H9 (cell line): ENCODE measurements at regions not wholly inside any gene's neighbourhood (a gene's known extent, or its start where the extent isn't known, plus 50 kb on each side); places are given as distances from the start of the nearest gene placed in this dataset.

Source experiments
- DNase-seq: peaks from one replicate; pipeline ENCODE4 v3.0.0-alpha.2; 2017
- H2AFZ ChIP-seq: one replicate; pipeline ENCODE4 v1.6.1; 2013; ENCODE audit warnings: mild to moderate bottlenecking, low read length, control low read depth, moderate library complexity
- H2AK5ac ChIP-seq: 2 replicates; pipeline ENCODE4 v1.6.1; 2013; ENCODE audit warnings: low read length, control low read depth, mixed read lengths; ENCODE audit not compliant: insufficient read length
- H2BK120ac ChIP-seq: one replicate; pipeline ENCODE4 v1.6.1; 2013; ENCODE audit warnings: low read depth, mild to moderate bottlenecking, low read length, control low read depth, inconsistent platforms; ENCODE audit not compliant: poor library complexity, severe bottlenecking
- H2BK12ac ChIP-seq: 2 replicates; pipeline ENCODE4 v1.6.1; 2013; ENCODE audit warnings: low read length, control low read depth, mixed read lengths, low read depth; ENCODE audit not compliant: insufficient read length
- H2BK15ac ChIP-seq: 2 replicates; pipeline ENCODE4 v1.6.1; 2013; ENCODE audit warnings: low read depth, low read length, control low read depth
- H2BK20ac ChIP-seq: one replicate; pipeline ENCODE4 v1.6.1; 2013; ENCODE audit warnings: low read depth, mild to moderate bottlenecking, low read length, control low read depth, inconsistent platforms; ENCODE audit not compliant: poor library complexity, severe bottlenecking
- H2BK5ac ChIP-seq: 2 replicates; pipeline ENCODE4 v1.6.1; 2013; ENCODE audit warnings: low read length, control low read depth, mixed read lengths; ENCODE audit not compliant: insufficient read length
- H3K14ac ChIP-seq: 2 replicates; pipeline ENCODE4 v1.6.1; 2013; ENCODE audit warnings: low read length, control low read depth; ENCODE audit not compliant: insufficient read depth
- H3K18ac ChIP-seq: 2 replicates; pipeline ENCODE4 v1.6.1; 2013; ENCODE audit warnings: low read depth, mild to moderate bottlenecking, mixed read lengths, low read length, control low read depth; ENCODE audit not compliant: insufficient read length
- H3K23ac ChIP-seq: 2 replicates; pipeline ENCODE4 v1.6.1; 2013; ENCODE audit warnings: low read length, control low read depth, mixed read lengths, low read depth; ENCODE audit not compliant: insufficient read length
- H3K23me2 ChIP-seq: 2 replicates; pipeline ENCODE4 v1.6.1; 2013; ENCODE audit warnings: low read depth, mild to moderate bottlenecking, mixed read lengths, low read length, control low read depth; ENCODE audit not compliant: insufficient read length, poor library complexity, severe bottlenecking
- H3K27ac ChIP-seq: 2 replicates; pipeline ENCODE4 v1.5.1; 2013; ENCODE audit warnings: low read length, control low read depth, mixed read lengths, low read depth; ENCODE audit not compliant: insufficient read length
- H3K27me3 ChIP-seq: 2 replicates; pipeline ENCODE4 v1.6.1; 2013; ENCODE audit warnings: low read length, control low read depth, inconsistent platforms; ENCODE audit not compliant: insufficient read depth
- H3K4ac ChIP-seq: 2 replicates; pipeline ENCODE4 v1.6.1; 2013; ENCODE audit warnings: low read depth, mild to moderate bottlenecking, control low read depth, inconsistent platforms, low read length, moderate library complexity
- H3K4me1 ChIP-seq: 2 replicates; pipeline ENCODE4 v1.6.1; 2013; ENCODE audit warnings: low read length, control low read depth, inconsistent platforms; ENCODE audit not compliant: insufficient read depth
- H3K4me2 ChIP-seq: 2 replicates; pipeline ENCODE4 v1.6.1; 2013; ENCODE audit warnings: low read length, control low read depth, mixed read lengths; ENCODE audit not compliant: insufficient read length, insufficient read depth
- H3K56ac ChIP-seq: 2 replicates; pipeline ENCODE4 v1.6.1; 2013; ENCODE audit warnings: low read depth, mild to moderate bottlenecking, mixed read lengths, low read length, control low read depth; ENCODE audit not compliant: insufficient read length
- H3K79me1 ChIP-seq: 2 replicates; pipeline ENCODE4 v1.6.1; 2013; ENCODE audit warnings: low read depth, mild to moderate bottlenecking, moderate library complexity, low read length, control low read depth, inconsistent platforms; ENCODE audit not compliant: insufficient read depth, poor library complexity, severe bottlenecking
- H3K79me2 ChIP-seq: 2 replicates; pipeline ENCODE4 v1.6.1; 2013; ENCODE audit warnings: low read length, control low read depth, inconsistent platforms; ENCODE audit not compliant: insufficient read depth
- H3K9ac ChIP-seq: 2 replicates; pipeline ENCODE4 v1.6.1; 2013; ENCODE audit warnings: low read length, control low read depth, mixed read lengths; ENCODE audit not compliant: insufficient read length; ENCODE audit errors: extremely low read depth
- H3K9me3 ChIP-seq: one replicate; pipeline ENCODE4 v1.6.1; 2013; ENCODE audit warnings: low read depth, low read length, inconsistent platforms; ENCODE audit not compliant: control insufficient read depth
- H3T11ph ChIP-seq: one replicate; pipeline ENCODE4 v1.6.1; 2013; ENCODE audit warnings: mild to moderate bottlenecking, low read length, control low read depth, inconsistent platforms
- H4K20me1 ChIP-seq: one replicate; pipeline ENCODE4 v1.6.1; 2013; ENCODE audit not compliant: control insufficient read depth, insufficient read length, insufficient read depth
- H4K5ac ChIP-seq: 2 replicates; pipeline ENCODE4 v1.6.1; 2013; ENCODE audit warnings: low read depth, mild to moderate bottlenecking, mixed read lengths, low read length, control low read depth; ENCODE audit not compliant: insufficient read length
- H4K8ac ChIP-seq: replicated peaks from 2 replicates; pipeline ENCODE4 v1.6.1; 2013; ENCODE audit warnings: low read length, control low read depth, mixed read lengths, low read depth; ENCODE audit not compliant: insufficient read length
- H4K91ac ChIP-seq: 2 replicates; pipeline ENCODE4 v1.6.1; 2013; ENCODE audit warnings: low read depth, mild to moderate bottlenecking, moderate library complexity, mixed read lengths, low read length, control low read depth; ENCODE audit not compliant: insufficient read length
- H3K27ac Mint-ChIP-seq, 3 experiments: 2 replicates in 2 of 3; 3 replicates in 1 of 3; pipeline ENCODE4 v1.8.0; 2020 to 2021; ENCODE audit warnings: mixed read lengths in 3 of 3, mild to moderate bottlenecking in 1 of 3, moderate library complexity in 1 of 3
- H3K27me3 Mint-ChIP-seq: 2 replicates; pipeline ENCODE4 v1.8.0; 2021; ENCODE audit warnings: low read depth, mild to moderate bottlenecking, moderate library complexity, mixed read lengths
- H3K36me3 Mint-ChIP-seq, 3 experiments: 2 replicates in 2 of 3; 3 replicates in 1 of 3; pipeline ENCODE4 v1.8.0; 2020 to 2021; ENCODE audit warnings: low read depth in 3 of 3, mixed read lengths in 3 of 3; ENCODE audit not compliant: insufficient read depth in 1 of 3
- H3K4me1 Mint-ChIP-seq, 2 experiments: 2 replicates each; pipeline ENCODE4 v1.8.0; 2020; ENCODE audit warnings: mixed read lengths in 2 of 2
- H3K4me3 Mint-ChIP-seq, 2 experiments: 2 replicates in 1 of 2; 3 replicates in 1 of 2; pipeline ENCODE4 v1.8.0; 2020 to 2021; ENCODE audit warnings: mild to moderate bottlenecking in 2 of 2, mixed read lengths in 2 of 2, moderate library complexity in 1 of 2
- H3K9me3 Mint-ChIP-seq, 2 experiments: 2 replicates in 1 of 2; 3 replicates in 1 of 2; pipeline ENCODE4 v1.8.0; 2020; ENCODE audit warnings: mild to moderate bottlenecking in 2 of 2, mixed read lengths in 2 of 2, moderate library complexity in 1 of 2
- WGBS: extraction: QIAGEN DNeasy Blood & Tissue Kit; methylation state at CpG from one replicate; pipeline ENCODE4 v1.1.7; 2013; ENCODE audit warnings: missing lambda C conversion rate, low lambda C conversion rate, mixed read lengths; ENCODE audit not compliant: insufficient read length; ENCODE audit errors: extremely low coverage; 5-methylcytosine and 5-hydroxymethylcytosine counted together
- TF ChIP-seq, protein P1 (sequence below): fragments of 200-600 bp; sonication (generic); conservative IDR thresholded peaks from 3 replicates; pipeline ENCODE4 v1.8.0; 2021; ENCODE audit warnings: antibody characterized with exemption, mild to moderate bottlenecking

DNA sequence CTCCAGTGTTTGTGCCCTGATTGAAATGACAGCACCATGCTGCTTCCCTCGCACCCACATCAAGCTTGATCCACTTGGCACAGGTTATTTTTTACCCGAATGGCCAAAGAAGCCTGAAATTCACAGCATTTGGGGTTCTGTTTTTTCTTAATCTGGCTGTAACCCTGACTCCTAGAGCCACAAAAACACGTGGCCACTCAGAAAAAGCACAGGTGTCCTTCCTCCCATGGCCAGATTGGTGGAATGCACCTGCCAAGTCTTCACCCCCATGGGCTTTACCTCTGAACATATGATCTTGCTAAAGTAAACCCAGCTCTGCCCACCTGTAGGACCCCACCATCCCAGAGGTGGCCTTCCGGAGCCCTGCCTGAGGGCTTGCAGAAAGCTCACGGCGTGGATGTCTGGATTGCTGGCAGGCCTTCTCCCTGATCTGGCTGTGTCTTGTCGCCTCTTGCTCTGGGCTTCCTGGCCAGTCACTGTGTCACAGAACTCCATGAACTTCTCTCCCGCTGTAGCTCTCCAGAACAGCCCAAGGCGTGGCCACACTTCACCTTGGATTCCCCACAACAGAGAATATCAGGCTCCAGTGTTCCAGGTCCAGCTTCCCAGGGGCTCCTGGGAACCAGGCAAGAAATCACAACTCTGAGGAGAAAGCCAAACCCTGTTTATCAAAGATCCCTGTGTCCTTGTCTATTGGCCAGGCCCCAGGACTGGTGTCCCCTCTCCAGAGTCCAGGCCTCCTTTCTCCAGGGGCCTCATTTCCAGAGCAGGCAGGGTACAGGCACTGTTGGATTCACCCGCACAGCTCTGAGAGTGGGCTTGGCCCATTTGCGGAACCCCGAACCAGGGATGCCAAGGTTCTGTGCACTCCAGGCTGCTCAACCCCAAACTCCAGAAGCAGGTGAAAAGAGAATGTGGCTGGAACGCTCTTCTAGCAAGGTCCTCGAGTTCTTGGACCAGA is 272.5 kb downstream of the SYK start:
- H3K9me3 ChIP-seq = no peaks in the 10 kb centered on the region
- Mint-ChIP-seq H3K27ac (no peak overlapping the region; a peak in 1 of 7 replicates), H3K9me3 (no peaks in the 10 kb centered on the region; a peak in 1 of 5 replicates), H3K27me3 (no peaks in the 10 kb centered on the region; the same call in 1 of the 2 replicates), H3K36me3 (no peaks in the 10 kb centered on the region; a peak in 1 of 7 replicates), H3K4me1 (peaks cover 20 to 21% of the 10 kb centered on the region in 2 experiments), H3K4me3 (no peak overlapping the region)
- H3K27me3 ChIP-seq = no peaks in the 10 kb centered on the region
- no peak overlapping the region for H4K91ac ChIP-seq
- H3K9ac ChIP-seq = no peak overlapping the region
- no peak overlapping the region for H4K8ac ChIP-seq
- no peak for DNase-seq
- no peak overlapping the region; the same call in 1 of the 2 replicates for H3K14ac ChIP-seq
- TF ChIP-seq, protein P1, sequence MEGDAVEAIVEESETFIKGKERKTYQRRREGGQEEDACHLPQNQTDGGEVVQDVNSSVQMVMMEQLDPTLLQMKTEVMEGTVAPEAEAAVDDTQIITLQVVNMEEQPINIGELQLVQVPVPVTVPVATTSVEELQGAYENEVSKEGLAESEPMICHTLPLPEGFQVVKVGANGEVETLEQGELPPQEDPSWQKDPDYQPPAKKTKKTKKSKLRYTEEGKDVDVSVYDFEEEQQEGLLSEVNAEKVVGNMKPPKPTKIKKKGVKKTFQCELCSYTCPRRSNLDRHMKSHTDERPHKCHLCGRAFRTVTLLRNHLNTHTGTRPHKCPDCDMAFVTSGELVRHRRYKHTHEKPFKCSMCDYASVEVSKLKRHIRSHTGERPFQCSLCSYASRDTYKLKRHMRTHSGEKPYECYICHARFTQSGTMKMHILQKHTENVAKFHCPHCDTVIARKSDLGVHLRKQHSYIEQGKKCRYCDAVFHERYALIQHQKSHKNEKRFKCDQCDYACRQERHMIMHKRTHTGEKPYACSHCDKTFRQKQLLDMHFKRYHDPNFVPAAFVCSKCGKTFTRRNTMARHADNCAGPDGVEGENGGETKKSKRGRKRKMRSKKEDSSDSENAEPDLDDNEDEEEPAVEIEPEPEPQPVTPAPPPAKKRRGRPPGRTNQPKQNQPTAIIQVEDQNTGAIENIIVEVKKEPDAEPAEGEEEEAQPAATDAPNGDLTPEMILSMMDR = no peak
- H2BK12ac ChIP-seq = no peak overlapping the region
- no peak overlapping the region for H3K27ac ChIP-seq
- H2BK15ac ChIP-seq = no peak overlapping the region
- no peak overlapping the region for H4K5ac ChIP-seq
- H3K23me2 ChIP-seq = no peaks in the 10 kb centered on the region
- no peak overlapping the region for H2BK5ac ChIP-seq
- no peak overlapping the region for H3T11ph ChIP-seq
- no peaks in the 10 kb centered on the region for H3K79me1 ChIP-seq
- H4K20me1 ChIP-seq = no peaks in the 10 kb centered on the region
- no peak overlapping the region for H2BK120ac ChIP-seq
- H2BK20ac ChIP-seq = no peak overlapping the region
- no peak overlapping the region for H3K18ac ChIP-seq
- no CpG with 5 or more reads among the region's 14 CpGs for WGBS
- H2AFZ ChIP-seq = no peak overlapping the region
- no peaks in the 10 kb centered on the region for H3K79me2 ChIP-seq
- H3K4me2 ChIP-seq = no peak overlapping the region
- no peak overlapping the region for H3K56ac ChIP-seq
- H3K4ac ChIP-seq = no peak overlapping the region
- H3K23ac ChIP-seq = no peak overlapping the region
- H2AK5ac ChIP-seq = no peak overlapping the region
- H3K4me1 ChIP-seq = no peaks in the 10 kb centered on the region
